Stimulated activated CD4-positive, alpha-beta T cell treated with anti-CD3 and anti-CD28 coated beads, Interleukin-1b, Interleukin-23, amount 100 ng/mL, for 48 hours (primary cell): ENCODE measurements at regions not wholly inside any gene's neighbourhood (a gene's known extent, or its start where the extent isn't known, plus 50 kb on each side); places are given as distances from the start of the nearest gene placed in this dataset.

Source experiments
- DNase-seq: peaks from one replicate; pipeline ENCODE4 v3.0.0-alpha.2; 2020

DNA sequence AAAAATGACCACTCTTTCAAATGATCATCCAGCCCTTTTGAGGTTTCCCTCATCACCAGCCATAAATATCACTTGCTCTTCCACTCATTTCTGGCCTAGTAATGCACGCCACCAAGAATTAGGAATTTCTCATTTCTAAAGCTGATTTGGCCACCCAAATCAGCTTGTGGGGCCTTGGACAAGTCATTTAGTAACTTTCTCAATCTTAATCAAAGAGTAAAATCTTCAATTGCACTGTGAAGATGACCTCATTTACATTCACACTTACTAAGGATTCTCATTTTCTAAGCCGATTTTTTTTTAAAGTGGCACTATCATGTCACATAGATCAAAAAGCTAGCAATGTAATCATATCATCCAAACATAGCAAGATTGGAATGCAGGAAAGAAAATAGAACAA is 150.0 kb upstream of the HHIP start:
- no peak for DNase-seq

DNA sequence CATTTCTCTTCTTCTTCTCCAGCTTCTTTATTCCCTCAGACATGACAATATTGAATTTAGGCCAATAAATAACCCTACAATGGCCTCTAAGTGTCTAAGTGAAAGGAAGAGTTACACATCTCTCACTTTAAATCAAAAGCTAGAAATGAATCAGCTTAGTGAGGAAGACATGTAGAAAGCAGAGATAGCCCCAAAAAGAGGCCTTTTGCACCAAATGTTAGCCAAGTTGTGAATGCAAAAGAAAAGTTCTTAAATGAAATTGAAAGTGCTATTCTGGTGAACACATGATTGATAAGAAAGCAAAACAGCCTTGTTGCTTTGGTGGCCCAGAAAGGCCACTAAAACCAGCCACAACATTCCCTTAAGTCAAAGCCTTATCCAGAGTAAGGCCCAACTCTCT is 146.2 kb upstream of the HHIP start:
- DNase-seq, result no peak

DNA sequence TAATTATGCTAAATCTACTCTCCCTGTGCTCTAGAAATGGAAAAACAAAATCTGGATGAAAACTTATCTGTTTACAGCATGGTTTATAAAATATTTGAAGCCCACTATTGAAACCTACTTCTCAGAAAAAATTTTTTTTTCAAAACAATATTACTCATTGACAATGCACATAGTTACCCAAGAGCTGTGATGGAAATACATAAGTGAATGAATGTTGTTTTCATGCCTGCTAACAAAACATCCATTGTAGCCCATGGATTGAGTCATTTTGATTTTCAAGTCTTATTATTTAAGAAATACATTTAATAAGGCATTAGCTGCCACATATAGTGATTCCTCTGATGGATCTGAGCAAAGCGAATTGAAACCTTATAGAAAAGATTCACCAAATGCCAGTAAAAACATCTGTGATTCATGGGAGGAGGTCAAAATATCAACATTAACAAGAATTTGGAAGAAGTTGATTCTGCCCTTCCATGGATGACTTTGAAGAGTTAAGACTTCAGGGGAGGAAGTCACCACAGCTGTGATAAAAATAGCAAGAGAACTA is 144.7 kb upstream of the HHIP start:
- DNase-seq, result no peak

DNA sequence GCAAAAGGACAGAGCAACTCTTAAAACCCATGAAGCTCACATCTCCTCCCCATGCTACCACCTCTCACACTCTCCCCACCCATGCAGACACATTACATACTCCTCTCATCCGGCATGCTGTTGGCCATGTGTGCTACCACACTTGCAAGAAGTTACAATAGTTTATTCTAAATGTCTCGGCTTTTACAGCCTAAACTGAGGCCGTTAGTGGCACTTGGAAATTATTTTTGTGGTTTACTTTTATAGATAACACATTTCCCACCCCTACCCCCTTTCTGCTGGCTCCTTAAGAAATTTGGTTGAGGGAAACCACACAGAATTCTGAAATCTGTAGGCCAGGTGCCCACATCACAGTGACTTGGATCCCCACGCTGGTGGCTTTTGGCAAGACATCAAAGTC is 141.1 kb upstream of the HHIP start:
- DNase-seq, result no peak

DNA sequence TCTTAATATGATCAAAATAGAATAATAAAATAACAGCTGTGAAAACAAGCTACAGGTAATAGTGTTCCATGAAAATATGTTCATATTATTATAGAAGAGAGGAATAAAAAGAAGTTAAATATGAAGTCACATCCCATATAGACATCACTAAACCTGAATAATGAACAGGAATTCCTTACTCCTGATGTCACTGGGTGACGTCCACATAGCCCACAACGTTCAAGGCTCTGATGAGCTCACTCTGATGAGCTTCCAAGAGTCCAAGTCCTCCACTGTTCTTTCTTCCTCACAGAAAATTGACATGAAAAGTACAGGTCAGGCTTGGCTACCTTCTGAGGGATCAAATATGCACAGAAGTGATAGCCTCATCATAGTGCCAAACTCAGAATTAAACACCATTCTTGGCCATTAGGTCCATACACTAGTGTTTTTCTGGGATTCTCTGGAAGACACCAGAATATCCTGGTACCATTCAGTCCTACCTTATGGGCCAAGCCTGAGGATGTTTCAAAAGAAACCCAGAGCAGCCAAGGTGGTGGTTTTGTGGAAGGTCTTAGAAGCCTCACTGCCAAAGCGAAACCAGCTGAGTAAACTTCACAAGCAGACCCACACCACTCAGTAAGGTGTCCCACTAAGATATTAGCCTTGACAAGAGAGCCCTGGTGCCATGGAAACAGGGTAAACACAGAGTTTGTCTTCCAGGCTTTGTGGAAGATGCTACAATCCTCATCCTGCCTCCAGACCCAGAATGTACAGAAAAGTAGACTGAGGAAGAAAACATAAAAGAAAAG is 138.4 kb upstream of the HHIP start:
- no peak for DNase-seq

DNA sequence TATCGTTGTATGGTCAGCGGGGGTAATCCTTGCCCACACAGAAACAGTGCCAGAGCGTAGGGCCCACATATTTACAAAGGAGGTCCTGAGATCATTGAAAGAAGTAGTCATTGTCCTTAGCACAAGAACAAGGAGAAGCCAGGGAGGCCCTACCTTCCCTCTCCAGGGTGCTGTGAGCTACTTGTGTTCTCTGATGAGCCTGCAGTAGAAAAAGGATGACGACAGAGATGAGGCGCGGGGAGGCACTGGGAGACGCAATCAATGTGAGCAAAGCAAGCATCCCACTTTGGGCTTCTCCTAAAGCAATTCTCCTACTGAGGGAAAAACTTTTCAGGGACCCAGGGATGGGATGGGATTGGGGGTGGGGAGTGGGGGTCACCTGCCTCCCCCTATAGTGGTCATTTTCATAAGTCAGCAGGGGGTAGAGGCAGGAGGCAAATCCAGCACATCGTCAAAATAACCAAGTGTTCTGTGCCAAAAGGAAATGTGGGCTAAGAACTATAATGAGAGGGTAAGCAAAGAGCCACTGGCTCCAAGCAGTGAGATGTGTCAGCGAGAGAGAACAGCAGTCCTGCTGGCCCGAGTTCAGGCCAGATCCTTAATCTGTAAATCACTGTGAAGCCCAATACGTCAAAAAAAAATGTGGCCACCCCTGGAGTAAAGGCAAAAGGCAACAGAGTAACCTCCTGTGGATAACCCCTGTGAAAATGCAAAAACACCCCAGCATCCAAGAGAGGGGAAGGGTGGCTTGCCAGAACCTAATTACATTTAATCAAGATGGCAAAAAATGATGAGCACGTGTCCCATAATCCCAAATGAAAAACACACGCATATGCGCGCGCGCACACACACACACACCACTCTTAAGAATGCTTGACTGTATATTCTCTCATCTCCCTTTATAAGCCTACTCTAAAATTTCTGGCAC is 136.6 kb upstream of the HHIP start:
- DNase-seq, result no peak

DNA sequence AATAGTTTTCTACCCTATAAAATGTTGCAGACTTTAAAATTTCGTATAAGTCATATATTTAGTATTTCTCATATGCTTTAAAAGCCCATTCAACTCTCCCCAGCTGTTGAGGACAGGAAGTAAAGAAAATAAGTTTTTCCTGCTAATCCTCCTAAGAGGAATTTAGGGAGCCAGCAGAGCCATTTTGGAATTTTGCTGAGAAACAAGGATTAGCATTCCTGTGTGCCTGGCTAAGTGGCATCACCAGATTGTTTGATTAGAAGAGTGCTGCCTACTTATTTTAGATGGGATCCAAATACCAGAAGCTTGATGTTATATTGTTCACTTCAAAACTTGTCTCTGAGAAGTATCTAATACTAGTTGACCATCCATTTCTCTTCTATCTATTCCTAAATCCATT is 131.2 kb upstream of the HHIP start:
- no peak for DNase-seq

DNA sequence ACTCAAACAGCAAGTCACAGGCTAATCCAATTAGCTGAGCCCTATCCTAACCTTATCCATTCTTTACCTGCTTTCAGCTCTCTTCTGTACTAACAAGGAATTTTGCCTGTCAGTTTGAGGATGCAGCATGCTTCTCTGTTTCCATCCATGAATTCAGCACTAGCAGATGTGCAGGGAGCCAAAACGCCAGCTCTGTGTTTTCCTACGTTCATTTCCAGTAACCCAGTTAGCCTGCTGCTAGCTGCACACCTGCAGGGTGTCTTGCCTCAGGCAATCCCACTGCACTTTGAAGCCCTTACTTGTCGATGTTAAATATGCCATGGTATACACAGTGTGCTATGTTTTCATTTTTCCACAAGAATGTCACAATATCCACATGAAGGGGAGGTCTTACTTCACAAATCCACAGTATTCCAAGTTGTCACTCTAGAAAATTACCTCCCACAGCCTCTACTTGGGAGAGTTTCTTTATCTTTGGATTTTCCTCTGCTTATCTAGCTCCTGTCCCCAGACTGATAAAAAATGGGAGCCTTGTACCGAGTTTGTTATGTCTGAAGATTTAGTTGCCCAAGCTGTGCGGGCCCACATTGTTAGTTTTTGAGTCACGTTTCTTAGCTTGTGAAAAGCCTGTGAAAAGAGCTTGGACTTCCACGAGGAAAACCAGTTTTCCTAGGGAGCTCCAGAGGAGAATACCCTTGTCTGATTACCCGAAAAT is 127.6 kb upstream of the HHIP start:
- no peak for DNase-seq

DNA sequence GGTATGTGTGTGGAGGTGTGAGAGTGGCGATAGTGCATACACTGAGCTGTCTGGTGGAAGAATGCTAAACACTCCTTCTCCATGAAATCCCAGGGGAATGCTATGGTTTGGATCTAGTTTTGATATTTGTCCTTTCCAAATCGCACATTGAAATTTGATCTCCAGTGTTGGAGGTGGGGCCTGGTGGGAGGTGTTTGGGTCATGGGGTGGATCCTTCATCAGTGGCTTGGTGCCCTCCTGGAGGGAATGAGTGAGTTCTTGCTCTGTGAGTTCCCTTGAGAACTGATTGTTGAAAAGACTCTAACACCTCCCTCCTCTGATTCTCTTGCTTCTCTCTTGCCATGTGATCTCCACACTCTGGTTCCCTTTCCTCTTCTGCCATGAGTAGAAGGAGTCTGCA is 114.1 kb upstream of the HHIP start:
- DNase-seq, result no peak

DNA sequence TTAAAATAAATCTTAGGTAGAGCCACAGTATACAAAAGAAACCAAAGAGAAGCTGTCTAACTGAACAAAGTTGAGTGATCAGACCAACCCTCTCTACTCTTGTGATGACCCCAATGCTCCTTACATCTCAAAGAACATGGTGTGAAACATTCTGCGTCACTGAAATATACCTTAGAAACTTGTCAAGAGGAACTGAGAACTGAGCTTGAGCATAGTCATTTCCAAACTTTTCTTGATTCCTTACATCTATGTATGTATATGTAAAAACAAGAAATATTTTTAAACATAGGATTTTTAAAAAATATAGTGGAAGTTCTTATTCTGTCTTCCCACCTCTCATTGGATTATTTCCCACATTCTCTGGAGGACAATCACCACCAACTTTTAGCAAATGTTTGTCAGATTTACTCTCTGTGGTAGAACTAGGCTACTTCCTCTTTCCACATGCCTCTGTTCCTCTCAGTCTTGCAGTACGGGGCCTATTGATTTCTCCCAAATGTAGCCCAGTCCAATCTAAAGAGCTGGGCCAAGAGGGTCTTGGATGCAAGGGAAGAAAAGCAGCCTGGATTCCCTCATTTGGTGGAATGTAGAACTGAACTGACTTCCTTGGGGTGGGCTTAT is 98.2 kb upstream of the HHIP start:
- DNase-seq, result no peak

DNA sequence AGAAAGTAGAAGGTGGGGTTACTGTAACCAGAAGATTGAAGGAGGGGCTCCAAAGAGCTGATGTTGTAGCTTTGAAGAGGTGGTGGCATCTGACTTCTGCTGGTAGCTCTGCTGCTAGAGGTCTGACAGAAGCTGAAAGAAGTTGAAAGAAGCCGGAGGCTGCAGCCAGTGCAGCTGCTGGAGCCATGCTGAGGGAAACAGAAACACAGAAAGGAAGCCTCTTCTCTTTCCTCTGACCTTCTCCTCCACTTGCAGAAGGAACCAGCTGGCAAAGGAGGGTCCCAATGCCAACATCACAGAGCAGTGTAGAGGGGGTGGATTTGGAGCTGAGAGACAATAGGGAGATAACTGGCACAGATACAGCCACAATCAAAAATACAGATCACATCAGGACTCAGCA is 89.3 kb upstream of the HHIP start:
- no peak for DNase-seq

DNA sequence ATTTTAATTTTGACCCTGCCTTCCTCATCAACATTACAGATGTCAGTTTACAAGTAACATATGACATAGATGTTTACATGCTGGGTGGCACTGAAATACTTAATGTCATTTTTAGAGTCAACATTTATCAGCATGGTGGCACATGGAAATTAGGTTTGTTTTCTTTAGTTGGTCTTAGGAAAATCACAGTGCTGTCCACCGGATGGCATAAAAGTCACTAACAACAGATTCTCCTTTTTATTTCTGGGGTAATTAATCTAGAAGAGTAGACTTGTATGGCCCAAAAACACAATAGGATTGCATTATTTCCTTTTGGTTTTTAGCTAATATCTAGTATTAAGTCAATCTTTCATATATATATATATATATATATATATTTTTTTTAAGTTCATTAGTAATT is 88.6 kb upstream of the HHIP start:
- DNase-seq, result no peak

DNA sequence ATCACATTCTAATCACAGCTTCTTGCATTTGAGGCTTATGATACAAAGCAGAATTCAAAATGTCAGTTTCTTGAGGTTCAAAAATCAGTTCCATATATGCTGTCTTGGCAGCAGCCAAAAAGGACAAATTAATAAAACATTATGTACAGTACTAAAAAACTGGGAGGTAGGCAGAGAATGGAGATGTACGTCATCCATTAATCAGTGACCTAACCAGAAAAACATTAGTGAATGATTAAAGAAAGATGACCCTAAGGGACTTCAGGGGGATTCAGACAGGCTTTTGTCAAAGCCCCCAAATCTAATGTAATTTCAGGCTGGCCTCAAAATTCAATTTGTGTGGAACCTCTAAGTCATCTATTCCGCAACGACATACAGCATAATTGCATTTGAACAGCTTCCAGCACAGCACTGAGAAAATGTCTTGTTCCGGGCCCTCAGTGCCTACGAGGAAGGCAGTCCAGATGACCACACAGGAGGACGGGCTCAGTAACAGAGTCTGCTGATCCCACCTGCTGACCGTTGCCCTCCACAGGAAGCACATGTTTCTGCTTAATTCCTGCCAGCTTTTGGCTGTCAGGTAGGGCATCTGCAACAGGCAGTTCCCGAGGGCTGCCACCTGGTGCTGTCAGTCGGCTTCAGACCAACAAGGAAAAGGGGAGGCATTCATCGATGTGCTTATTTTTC is 83.8 kb upstream of the HHIP start:
- no peak for DNase-seq

DNA sequence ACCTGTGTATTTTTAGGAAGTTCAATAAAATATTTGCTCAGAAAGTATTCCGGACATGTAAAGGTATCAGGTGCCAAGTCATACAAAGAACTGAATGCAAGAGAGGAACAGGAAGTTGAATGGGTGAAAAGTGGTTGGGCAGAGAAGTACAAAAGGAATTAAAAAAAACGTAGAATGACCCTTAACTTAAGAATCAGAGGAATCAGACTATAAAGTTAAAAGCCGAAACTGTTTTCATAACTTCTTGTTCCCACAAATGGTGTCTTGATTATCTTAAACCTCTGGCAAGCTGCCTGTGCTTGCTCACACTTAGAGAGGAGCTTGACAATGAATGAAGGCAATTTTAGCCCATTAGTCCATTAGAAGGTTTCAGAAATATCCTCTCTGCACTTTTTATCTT is 81.6 kb upstream of the HHIP start:
- no peak for DNase-seq

DNA sequence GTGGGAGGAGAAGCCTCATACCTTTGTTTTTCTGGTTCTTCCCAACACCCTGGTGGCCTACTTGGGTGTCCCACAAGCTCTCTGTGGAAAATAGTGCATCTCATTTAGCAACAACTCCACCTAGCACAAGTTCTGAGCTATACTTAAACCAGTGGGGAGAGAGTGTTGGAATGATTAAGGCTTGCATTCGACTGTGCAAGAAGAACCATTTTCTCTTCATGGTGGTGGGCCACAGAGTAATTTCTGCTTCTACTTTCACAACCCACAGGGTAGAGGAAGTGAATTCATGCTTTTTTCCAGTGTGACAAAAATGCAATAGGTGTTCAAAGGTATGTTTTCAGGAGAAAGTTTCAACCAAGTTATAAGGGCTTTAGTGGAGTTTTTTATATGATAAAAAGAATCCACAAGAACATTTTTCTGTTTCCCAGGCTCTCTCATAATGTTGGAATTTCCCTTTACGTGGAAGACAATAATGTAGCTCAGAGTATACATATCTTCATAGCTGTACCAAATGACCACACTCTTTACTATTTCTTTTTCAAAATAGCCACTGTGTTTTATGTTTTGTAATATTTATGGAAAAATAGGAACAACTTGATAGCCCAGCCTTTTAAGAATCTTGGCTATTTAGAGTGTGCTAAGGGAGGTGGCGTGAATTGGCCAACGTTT is 80.3 kb upstream of the HHIP start:
- DNase-seq, result no peak

DNA sequence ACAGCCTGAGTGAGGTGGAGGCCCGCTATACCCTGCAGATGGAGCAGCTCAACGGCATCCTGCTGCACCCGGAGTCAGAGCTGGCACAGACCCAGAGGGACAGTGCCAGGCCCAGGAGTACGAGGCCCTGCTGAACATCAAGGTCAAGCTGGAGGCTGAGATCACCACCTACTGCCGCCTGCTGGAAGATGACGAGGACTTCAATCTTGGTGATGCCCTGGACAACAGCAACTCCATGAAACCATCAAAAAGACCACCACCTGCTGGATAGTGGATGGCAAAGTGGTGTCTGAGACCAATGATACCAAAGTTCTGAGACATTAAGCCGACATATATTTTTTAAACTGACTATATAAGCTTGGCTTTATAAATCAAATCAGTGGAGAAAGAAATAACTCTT is 73.3 kb upstream of the HHIP start:
- no peak for DNase-seq

DNA sequence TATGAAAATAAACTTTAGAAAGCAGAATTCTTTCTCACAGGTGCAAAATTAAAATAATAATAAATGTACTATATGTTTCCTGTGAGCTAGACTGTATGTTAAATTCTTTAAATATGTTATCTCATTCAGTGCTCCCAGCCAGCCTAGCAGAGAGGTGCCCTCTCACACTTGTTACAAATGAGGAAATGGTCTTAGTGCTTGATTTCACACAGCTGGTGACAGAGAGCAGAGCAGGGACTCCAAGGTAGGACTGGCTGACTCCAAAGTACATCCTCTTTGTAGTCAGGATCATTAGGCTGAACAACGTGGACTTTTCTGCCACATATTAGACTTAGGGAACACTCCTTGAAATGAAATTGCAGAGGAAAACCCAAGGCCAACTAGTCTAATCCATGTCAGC is 72.0 kb upstream of the HHIP start:
- no peak for DNase-seq

DNA sequence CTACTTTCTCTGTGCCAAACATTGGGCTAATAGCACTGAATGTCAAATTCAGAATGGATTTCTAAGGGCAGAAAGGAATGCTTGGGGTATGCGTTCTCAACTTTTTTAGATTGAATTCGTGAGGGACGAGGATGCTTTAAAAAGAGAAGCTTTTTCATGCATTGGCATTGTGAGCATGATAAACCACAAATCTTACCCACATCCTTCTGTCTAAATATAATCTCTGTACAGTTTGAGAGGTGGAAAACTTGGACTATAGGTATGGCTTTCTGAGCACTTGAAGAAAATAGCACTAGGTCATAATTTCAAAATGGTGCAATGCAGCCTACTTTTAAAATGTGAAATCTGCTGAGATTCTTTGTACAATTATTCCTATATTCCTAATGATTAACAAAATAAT is 71.4 kb upstream of the HHIP start:
- DNase-seq, result no peak

DNA sequence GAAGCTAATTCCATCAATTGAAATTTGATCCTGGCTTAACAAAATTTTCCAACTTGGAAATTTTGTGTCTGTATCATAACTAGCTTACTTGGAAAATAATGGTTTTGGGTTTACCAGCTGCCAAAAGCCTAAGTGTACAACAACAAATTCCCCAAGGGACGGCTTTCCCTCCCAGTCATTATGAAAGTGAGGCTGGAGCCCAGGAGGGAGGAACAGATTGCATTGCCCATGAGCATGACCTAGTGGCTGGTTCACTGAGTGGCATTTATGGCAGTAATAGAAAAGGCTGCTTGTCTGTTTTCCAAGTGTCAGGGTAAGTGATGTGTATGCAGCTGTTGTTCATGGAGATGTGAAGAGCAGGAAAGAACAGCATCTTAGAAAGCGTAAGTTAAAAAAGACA is 70.8 kb upstream of the HHIP start:
- DNase-seq, result no peak

DNA sequence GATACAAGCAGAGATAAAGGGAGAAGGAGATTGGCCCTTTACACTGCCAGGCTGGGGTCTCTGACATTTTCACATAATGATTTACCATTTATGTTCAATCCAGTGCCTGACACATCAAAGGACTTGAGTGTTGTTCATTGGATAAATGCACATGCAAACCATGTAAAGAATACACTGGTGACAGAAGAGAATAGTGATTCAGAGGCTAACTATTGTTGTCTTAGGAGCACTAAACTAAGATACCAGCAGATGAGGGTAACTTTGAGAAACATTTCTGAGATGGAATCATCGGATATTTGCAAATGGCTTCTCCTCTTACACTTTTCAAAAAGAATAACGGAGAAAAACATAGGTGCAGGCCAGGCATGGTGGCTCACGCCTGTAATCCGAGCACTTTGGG is 67.3 kb upstream of the HHIP start:
- DNase-seq, result no peak

DNA sequence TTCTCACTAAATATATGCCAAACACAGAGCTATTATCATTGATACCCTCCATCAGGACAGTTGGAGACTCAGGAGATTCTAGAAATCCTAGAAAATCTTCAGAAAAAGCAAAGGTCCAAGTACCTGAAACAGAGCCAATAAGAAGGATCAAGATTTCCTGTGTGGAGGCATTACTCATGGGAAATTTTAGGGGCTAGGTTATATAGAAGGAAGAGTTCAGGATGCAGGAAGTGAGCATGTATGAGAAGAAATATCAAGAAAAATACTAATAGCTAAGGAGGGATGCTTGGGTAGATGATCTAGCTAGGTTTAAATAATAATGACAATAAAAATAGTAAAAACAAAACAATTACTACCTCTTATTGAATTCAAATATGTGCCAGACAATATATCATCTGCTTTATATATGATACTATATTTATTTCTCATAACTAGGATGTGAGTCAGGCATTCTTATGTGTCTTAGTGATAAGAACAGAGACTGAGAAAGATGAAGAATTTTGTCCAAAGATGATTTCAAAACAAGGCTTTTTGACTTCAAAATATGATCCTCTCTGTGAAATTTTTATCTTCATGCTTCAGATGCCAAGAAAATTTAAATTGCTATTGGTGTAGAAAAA is 66.4 kb upstream of the HHIP start:
- DNase-seq, result no peak
